ENCODE measurements at regions not wholly inside any gene's neighbourhood (a gene's known extent, or its start where the extent isn't known, plus 50 kb on each side); places are given as distances from the start of the nearest gene placed in this dataset.

- TF ChIP-seq USF2 (IDR thresholded peaks at IDR 0.05; ENCODE audit: borderline replicate concordance, low read depth, low read length): no peak
- TF ChIP-seq POLR2AphosphoS5 (IDR thresholded peaks at IDR 0.05; ENCODE audit: low read depth, low read length): no peak
- TF ChIP-seq CTCF (IDR thresholded peaks at IDR 0.05): no peak
Measured at GRCh38 chrX:150196285-150196684, 166.8 kb upstream of the MAMLD1 start.
